Cardiac fibroblast (primary cell): ENCODE measurements at regions not wholly inside any gene's neighbourhood (a gene's known extent, or its start where the extent isn't known, plus 50 kb on each side); places are given as distances from the start of the nearest gene placed in this dataset.
A peak's percentile ranks its signal among the peaks of the same experiment; 100 is the strongest.

Source experiments
- DNase-seq, 2 donors: peaks; one replicate each; pipeline versions ENCODE4 v3.0.0 to v3.0.0-alpha.2; 2010; ENCODE audit warnings: low read depth in 2 of 2
- H3K4me3 ChIP-seq, 2 donors: replicated peaks in 1 of 2; 1 replicate in 1 of 2; 2 replicates in 1 of 2; pipeline ENCODE4 v1.5.1; 2011; ENCODE audit warnings: low read depth in 2 of 2, low read length in 2 of 2, mild to moderate bottlenecking in 2 of 2, moderate library complexity in 1 of 2
- CTCF ChIP-seq: IDR thresholded peaks from one replicate; pipeline ENCODE4 v1.5.1; 2011; ENCODE audit warnings: low read depth, mild to moderate bottlenecking, low read length, inconsistent platforms

- no peak overlapping the region for H3K4me3 ChIP-seq
- DNase-seq, result no peak
- no peak for TF ChIP-seq CTCF
These were observed 137.8 kb upstream of the NUDT6 start for GRCh38 chr4:123060039-123060770.

DNA sequence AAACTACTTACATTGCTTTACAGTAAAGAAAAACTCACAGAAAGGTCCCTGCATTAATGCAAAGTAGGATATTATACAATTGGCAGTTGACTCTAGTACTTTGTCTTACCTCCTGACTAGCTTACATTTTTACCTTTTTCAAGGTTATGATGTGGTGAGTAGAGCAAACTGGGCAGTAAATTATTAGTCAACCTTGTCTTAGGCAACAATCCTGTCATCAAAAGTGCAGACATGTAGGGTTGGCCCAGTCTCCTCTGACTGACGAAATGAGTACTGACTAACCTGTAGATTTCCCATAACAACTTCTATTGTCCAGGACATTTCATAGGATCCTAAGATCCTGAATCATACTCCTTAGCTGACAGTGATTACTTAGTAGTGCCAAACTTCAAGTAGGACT, 142.0 kb upstream of the NUDT6 start:
- no peak for TF ChIP-seq CTCF
- no peak overlapping the region for H3K4me3 ChIP-seq
- DNase-seq, result peak; percentile 76 to 97

GRCh38 chr4:123068081-123068480, 145.7 kb upstream of the NUDT6 start:
- no peak overlapping the region for H3K4me3 ChIP-seq
- peak in 1 of 2 donors; percentile 9 for DNase-seq
- no peak for TF ChIP-seq CTCF

- no peak overlapping the region for H3K4me3 ChIP-seq
- no peak for TF ChIP-seq CTCF
- DNase-seq, result no peak
These were observed 149.7 kb upstream of the NUDT6 start for GRCh38 chr4:123072060-123072459.

- H3K4me3 ChIP-seq, result no peak overlapping the region
- no peak for TF ChIP-seq CTCF
- DNase-seq, result no peak
These were observed 151.3 kb upstream of the NUDT6 start for GRCh38 chr4:123073650-123074049.

DNA sequence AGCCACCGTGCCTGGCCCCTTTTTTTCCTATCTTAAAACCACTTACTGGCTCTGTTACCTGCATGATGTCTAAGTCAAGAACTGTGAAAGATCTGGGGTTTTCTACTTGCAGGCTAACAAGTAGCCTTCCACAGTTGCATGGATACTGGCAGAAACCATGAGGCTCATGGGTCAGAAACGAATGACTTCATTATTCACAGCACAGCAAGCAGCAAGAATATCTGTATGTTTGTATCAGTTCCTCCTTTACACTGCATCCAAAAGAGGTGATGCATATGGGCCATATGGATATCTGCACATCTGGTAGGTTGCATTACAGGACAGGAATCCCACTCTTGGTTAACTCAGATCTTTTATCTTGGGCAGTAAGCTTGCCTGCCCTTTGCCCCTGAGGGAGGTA, 154.9 kb upstream of the NUDT6 start:
- DNase-seq, result no peak
- H3K4me3 ChIP-seq, result no peak overlapping the region
- no peak for TF ChIP-seq CTCF

DNA sequence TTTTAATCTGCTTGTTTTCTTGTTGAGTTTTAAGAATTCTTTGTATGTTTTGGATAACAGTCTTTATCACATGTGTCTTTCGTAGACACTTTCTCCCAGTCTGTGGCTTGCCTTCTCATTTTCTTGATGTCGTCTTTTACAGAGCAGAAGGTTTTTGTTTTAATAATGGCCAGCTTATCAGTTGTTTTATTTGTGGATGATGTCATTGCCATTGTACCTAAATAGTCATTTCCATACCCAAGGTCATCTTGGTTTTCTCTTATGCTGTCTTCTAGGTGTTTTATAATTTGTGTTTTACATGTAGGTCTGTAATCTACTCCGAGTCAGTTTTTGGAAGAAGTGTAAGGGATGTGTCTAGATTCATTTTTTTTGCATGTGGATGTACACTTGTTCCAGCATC, 159.6 kb upstream of the NUDT6 start:
- no peak for TF ChIP-seq CTCF
- no peak for DNase-seq
- no peak overlapping the region for H3K4me3 ChIP-seq
